DND-41 (cell line): ENCODE measurements at regions not wholly inside any gene's neighbourhood (a gene's known extent, or its start where the extent isn't known, plus 50 kb on each side); places are given as distances from the start of the nearest gene placed in this dataset.

ENCODE experiments used
- ATAC-seq: fragments of 200-7000 bp; cut with Tn5 transposase; 3 replicates; pipeline ENCODE4 v1.9.1; 2021; ENCODE audit warnings: low read depth; ENCODE audit not compliant: insufficient read depth
- DNase-seq: peaks from one replicate; pipeline ENCODE4 v3.0.0-alpha.2; 2020
- H2AFZ ChIP-seq: 2 replicates; pipeline ENCODE4 v1.6.0; 2012; ENCODE audit warnings: low read depth, low read length
- H3K27ac ChIP-seq: 2 replicates; pipeline ENCODE4 v1.5.1; 2012; ENCODE audit warnings: low read length, inconsistent platforms
- H3K27me3 ChIP-seq: fragments of 200-600 bp; sonication (generic); 2 replicates; pipeline ENCODE4 v1.6.0; 2012; ENCODE audit warnings: low read length, mild to moderate bottlenecking, inconsistent platforms; ENCODE audit not compliant: insufficient read depth, poor library complexity
- H3K36me3 ChIP-seq: 2 replicates; pipeline ENCODE4 v1.5.1; 2012; ENCODE audit warnings: low read length, inconsistent platforms; ENCODE audit not compliant: insufficient read depth
- H3K4me1 ChIP-seq: 2 replicates; pipeline ENCODE4 v1.5.1; 2012; ENCODE audit warnings: mild to moderate bottlenecking, low read length; ENCODE audit not compliant: insufficient read depth
- H3K4me2 ChIP-seq: 2 replicates; pipeline ENCODE4 v1.6.0; 2012; ENCODE audit warnings: mild to moderate bottlenecking, moderate library complexity, low read length, inconsistent platforms; ENCODE audit not compliant: insufficient read depth
- H3K4me3 ChIP-seq, 2 experiments: fragments of 200-600 bp in 1 of 2; shearing (Covaris generic) in 1 of 2; 2 replicates each; pipeline ENCODE4 v1.5.1; 2012 to 2016; ENCODE audit warnings: inconsistent platforms in 2 of 2, low read length in 2 of 2, mild to moderate bottlenecking in 2 of 2, low read depth in 1 of 2, moderate library complexity in 1 of 2
- H3K79me2 ChIP-seq: 2 replicates; pipeline ENCODE4 v1.6.0; 2012; ENCODE audit warnings: low read length, inconsistent platforms; ENCODE audit not compliant: insufficient read depth
- H3K9ac ChIP-seq: 2 replicates; pipeline ENCODE4 v1.6.0; 2012; ENCODE audit warnings: low read depth, mild to moderate bottlenecking, inconsistent platforms, low read length, moderate library complexity
- H3K9me3 ChIP-seq: 2 replicates; pipeline ENCODE4 v1.5.1; 2012; ENCODE audit warnings: low read length, moderate library complexity, mild to moderate bottlenecking, inconsistent platforms; ENCODE audit not compliant: insufficient read depth, severe bottlenecking
- H4K20me1 ChIP-seq: 2 replicates; pipeline ENCODE4 v1.6.0; 2012; ENCODE audit warnings: low read length; ENCODE audit not compliant: insufficient read depth
- EZH2 ChIP-seq: IDR thresholded peaks from 3 replicates; pipeline ENCODE4 v1.6.1; 2012; ENCODE audit warnings: borderline replicate concordance, low read depth, mild to moderate bottlenecking, moderate library complexity, low read length, inconsistent platforms; ENCODE audit not compliant: severe bottlenecking
- TF ChIP-seq, protein P1 (sequence below): IDR thresholded peaks from 2 replicates; pipeline ENCODE4 v1.5.1; 2012; ENCODE audit warnings: borderline replicate concordance, low read length, moderate library complexity, mild to moderate bottlenecking; ENCODE audit not compliant: poor library complexity, severe bottlenecking; ENCODE audit errors: extremely low read depth

DNA sequence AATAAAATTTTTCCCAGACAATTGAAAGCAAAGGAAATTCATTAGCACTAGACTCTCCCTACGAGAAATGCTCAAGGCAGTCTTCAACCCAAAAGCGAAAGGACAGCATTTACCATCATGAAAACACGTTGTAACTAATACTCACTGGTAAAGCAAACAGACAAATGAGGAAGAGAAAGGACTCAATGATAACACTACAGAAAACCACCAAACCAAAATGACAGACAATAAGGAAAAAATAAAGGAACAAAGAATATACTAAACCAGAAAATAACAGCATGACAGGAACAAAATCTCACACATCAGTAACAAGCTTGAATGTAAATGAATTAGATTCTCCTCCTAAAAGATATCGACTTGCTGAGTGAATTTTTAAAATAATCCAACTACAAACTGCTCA lies 190.7 kb downstream of the NOL4 start:
- Histone ChIP-seq H3K27ac (no peak overlapping the region), H3K79me2 (no peaks in the 10 kb centered on the region), H3K9ac (no peak overlapping the region), H3K36me3 (no peaks in the 10 kb centered on the region), H4K20me1 (no peaks in the 10 kb centered on the region), H3K4me1 (peaks cover 7% of the 10 kb centered on the region), H3K4me3 (no peak overlapping the region), H3K4me2 (no peak overlapping the region), H3K9me3 (peaks cover 9% of the 10 kb centered on the region), H3K27me3 (no peaks in the 10 kb centered on the region), H2AFZ (no peak overlapping the region)
- no peak for TF ChIP-seq EZH2
- DNase-seq (no peak), ATAC-seq (no peak)

DNA sequence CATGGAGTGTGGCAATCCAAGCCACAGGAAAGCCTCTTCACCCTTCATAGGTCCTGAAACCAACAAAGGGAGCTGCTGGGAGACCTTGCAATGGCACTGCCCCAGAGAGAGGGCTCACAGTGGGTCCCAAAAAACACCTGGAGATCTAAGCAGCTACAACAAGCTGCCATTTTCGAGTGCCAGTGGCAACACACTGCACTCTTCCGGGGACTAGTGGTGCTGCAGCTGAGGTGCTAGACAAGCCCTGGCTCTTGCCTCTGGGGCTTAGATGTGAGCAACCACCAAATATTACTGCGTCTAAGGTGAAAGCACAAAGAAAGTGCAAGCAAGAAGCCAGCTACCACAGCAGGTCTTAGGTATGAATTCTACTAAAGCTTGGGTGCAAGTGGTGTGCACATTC lies 192.9 kb downstream of the NOL4 start:
- H3K9ac ChIP-seq = no peak overlapping the region
- no peaks in the 10 kb centered on the region for H3K36me3 ChIP-seq
- no peaks in the 10 kb centered on the region for H4K20me1 ChIP-seq
- TF ChIP-seq EZH2 = no peak
- TF ChIP-seq, protein P1, sequence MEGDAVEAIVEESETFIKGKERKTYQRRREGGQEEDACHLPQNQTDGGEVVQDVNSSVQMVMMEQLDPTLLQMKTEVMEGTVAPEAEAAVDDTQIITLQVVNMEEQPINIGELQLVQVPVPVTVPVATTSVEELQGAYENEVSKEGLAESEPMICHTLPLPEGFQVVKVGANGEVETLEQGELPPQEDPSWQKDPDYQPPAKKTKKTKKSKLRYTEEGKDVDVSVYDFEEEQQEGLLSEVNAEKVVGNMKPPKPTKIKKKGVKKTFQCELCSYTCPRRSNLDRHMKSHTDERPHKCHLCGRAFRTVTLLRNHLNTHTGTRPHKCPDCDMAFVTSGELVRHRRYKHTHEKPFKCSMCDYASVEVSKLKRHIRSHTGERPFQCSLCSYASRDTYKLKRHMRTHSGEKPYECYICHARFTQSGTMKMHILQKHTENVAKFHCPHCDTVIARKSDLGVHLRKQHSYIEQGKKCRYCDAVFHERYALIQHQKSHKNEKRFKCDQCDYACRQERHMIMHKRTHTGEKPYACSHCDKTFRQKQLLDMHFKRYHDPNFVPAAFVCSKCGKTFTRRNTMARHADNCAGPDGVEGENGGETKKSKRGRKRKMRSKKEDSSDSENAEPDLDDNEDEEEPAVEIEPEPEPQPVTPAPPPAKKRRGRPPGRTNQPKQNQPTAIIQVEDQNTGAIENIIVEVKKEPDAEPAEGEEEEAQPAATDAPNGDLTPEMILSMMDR = no peak
- no peaks in the 10 kb centered on the region for H3K4me1 ChIP-seq
- H3K27ac ChIP-seq = no peak overlapping the region
- H3K9me3 ChIP-seq = peaks cover 9% of the 10 kb centered on the region
- no peak overlapping the region for H3K4me2 ChIP-seq
- H3K27me3 ChIP-seq = peaks cover 2% of the 10 kb centered on the region
- ATAC-seq = no peak
- H2AFZ ChIP-seq = no peak overlapping the region
- no peaks in the 10 kb centered on the region for H3K79me2 ChIP-seq
- no peak for DNase-seq
- no peak overlapping the region for H3K4me3 ChIP-seq

DNA sequence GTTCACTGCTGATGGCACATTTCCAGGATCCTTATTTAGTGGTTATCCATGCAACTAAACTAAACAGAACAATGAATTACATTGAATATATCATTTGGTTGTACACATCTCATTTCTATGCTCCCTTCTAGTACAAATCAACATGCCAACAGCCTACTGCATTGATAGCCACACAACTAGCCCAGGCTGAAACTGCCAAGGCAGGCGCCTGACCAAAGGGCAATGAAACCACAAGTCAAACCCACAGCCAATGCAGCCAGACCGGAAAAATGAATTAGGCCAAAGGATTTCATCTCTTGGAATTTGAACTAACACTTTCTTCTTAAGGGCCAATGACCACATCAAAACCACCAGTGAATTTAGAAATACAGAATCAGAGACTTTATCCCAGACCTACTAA lies 196.4 kb downstream of the NOL4 start:
- no peak overlapping the region for H3K27ac ChIP-seq
- no peak overlapping the region for H3K9ac ChIP-seq
- no peak overlapping the region for H3K4me2 ChIP-seq
- H3K9me3 ChIP-seq = peaks cover 9% of the 10 kb centered on the region
- H3K79me2 ChIP-seq = no peaks in the 10 kb centered on the region
- TF ChIP-seq, protein P1 = no peak
- no peak for TF ChIP-seq EZH2
- H3K4me1 ChIP-seq = no peaks in the 10 kb centered on the region
- ATAC-seq (no peak), DNase-seq (no peak)
- peaks cover 3% of the 10 kb centered on the region for H3K27me3 ChIP-seq
- no peak overlapping the region for H3K4me3 ChIP-seq
- no peaks in the 10 kb centered on the region for H4K20me1 ChIP-seq
- H3K36me3 ChIP-seq = no peaks in the 10 kb centered on the region
- H2AFZ ChIP-seq = no peak overlapping the region

DNA sequence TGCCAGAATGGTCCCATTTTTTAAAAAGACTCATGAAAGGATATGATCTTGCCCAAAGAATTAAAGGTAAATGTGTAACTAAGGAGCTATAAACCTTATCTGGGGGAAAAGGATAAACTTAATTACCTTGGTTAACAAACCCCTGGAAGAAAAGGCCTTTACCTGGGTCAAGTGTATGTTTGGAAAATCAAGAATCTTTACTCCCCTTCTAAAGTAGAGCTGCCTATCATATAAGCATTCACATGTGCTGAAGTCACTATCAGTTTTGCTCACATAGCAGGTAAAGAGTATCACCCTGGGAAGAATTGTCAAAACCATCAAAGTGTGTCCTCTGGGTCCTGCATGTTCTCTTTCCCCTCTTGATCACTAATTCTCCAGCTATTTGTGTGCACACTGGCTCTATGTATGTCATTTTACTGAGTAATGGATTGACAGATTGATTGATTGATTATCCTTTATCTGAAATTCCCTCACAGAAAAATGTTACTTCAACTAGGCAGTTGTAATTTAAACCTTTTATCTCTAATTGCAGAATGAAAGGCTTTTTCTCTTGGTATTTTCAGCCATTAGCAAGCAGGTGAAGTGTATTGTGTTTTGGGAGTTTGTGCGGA lies 199.4 kb downstream of the NOL4 start:
- Histone ChIP-seq H3K27ac (no peak overlapping the region), H3K9ac (no peak overlapping the region), H4K20me1 (no peaks in the 10 kb centered on the region), H3K27me3 (peaks cover 3% of the 10 kb centered on the region), H3K4me2 (no peak overlapping the region), H3K4me1 (no peaks in the 10 kb centered on the region), H2AFZ (no peak overlapping the region), H3K9me3 (no peaks in the 10 kb centered on the region), H3K36me3 (no peaks in the 10 kb centered on the region), H3K79me2 (no peaks in the 10 kb centered on the region), H3K4me3 (no peak overlapping the region)
- ATAC-seq (no peak), DNase-seq (no peak)
- no peak for TF ChIP-seq EZH2
